GM19397 (cell line): ENCODE measurements at regions not wholly inside any gene's neighbourhood (a gene's known extent, or its start where the extent isn't known, plus 50 kb on each side); places are given as distances from the start of the nearest gene placed in this dataset.
"Not testable (repeated sequence)": the region's sequence is repeated elsewhere in the genome, so short reads cannot be mapped to it uniquely, and the experiment has no call there.

Experiments used
- ATAC-seq: cut with Tn5 transposase; IDR thresholded peaks from one replicate; pipeline ENCODE4 v1.9.1; 2021; ENCODE audit warnings: mild to moderate bottlenecking, moderate library complexity; ENCODE audit not compliant: unreplicated experiment

DNA sequence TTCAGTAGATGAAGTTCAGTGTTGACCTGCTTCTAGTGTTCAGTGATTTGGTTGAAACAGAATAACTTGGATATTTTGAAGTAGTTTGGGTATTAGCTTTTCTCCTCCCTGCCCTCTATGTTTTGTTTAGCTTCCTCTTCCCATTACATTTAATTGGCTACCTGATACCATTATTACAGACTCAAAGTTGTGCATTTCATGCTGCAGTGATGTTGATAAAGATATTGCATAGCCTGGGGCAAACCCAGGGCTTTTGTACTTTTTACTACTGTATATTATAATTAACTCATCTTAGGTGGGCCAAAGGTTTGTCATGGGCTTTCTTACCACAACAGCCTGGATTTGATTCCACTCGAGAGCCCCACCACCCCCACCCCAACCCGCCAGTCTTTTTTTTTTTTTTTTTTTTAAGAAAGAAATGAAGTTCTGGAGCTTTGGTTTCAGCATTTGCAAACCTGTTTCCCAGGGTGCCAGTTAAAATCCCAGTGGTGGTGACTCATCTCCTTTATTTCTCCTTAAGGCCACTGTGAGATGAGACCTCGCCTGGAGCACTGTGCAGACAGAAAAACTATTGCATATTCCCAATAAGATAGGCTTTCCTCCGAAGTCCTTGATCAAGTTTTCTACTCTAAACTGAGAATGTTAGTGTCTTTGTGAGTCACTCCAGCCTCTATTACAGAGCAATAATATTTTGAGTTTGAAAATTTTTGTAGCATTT, 393.7 kb upstream of the FANCL start:
- ATAC-seq: no peak

- ATAC-seq: no peak
Measured at GRCh38 chr2:58633613-58634365, 392.7 kb upstream of the FANCL start.

- no peak for ATAC-seq
Measured at GRCh38 chr2:58631986-58632385, 390.9 kb upstream of the FANCL start.

GRCh38 chr2:58629545-58630119, 388.5 kb upstream of the FANCL start:
- no peak for ATAC-seq

GRCh38 chr2:58620896-58621295, 379.8 kb upstream of the FANCL start:
- ATAC-seq: no peak

DNA sequence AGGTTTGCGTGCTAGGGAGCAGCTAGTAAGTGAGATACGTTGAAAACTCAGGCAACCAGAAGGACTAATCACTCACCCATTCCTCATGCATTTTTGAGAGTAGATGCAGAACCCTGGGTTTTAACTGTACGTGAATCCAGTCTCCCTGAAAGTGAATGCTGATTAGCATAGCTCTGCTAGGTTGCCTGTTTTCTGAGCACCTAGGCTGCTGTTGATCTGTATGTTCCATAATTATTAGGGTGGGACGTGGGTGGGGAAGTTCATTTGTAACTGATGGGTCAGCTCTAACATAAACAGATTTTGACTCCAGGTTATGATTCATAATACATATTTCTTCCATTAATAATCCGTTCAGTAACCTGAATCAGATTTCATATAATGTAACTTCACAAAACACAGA, 379.0 kb upstream of the FANCL start:
- no peak for ATAC-seq

- ATAC-seq: no peak
Measured at GRCh38 chr2:58616961-58617360, 375.8 kb upstream of the FANCL start.

GRCh38 chr2:58614219-58614618, 373.1 kb upstream of the FANCL start:
- no peak for ATAC-seq

- ATAC-seq: no peak
Measured at GRCh38 chr2:58612973-58613372, 371.8 kb upstream of the FANCL start.

DNA sequence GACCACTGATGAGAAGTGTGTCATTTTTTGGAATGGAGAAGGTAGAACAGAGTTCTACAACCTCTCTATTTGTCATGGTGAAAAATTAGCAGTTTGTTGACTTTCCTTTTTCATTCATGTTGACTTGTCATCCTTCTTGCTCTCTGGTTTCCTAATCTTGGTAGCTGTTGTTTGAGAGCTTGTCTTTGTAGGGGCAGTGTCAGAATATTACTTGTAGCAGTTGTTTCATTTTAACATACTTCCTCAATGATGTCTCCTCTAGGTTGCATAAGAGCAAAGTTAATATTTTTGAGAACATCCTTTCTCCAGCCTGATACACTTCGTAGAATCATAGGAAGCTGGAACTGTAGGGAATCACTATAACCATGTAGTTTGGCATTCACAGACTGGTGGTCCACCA, 368.2 kb upstream of the FANCL start:
- ATAC-seq: no peak

DNA sequence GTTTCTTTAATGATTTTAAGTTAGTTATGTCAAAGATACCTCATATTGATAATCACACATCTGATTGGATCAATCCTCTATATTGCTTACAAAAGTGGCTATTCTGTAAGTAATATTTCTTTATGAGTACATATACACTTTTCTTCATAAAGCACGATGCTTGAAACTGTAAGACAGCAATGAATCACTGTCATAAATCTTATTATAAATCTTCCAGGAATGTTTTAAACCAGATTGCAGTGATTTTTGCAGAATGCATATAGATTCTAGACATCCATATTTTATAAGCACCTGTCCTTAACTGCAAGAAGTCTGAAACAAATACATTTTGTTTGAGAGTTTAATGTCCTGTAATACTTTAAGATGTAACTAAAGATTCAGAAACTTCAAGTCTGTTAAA, 367.0 kb upstream of the FANCL start:
- no peak for ATAC-seq

- ATAC-seq: no peak
Measured at GRCh38 chr2:58607448-58607847, 366.3 kb upstream of the FANCL start.

- ATAC-seq: no peak
Measured at GRCh38 chr2:58606799-58607198, 365.7 kb upstream of the FANCL start.

- ATAC-seq: no peak
Measured at GRCh38 chr2:58604096-58604495, 363.0 kb upstream of the FANCL start.

- no peak for ATAC-seq
Measured at GRCh38 chr2:58601017-58601416, 359.9 kb upstream of the FANCL start.

- no peak for ATAC-seq
Measured at GRCh38 chr2:58598171-58598570, 357.0 kb upstream of the FANCL start.

GRCh38 chr2:58595714-58596113, 354.6 kb upstream of the FANCL start:
- no peak for ATAC-seq

DNA sequence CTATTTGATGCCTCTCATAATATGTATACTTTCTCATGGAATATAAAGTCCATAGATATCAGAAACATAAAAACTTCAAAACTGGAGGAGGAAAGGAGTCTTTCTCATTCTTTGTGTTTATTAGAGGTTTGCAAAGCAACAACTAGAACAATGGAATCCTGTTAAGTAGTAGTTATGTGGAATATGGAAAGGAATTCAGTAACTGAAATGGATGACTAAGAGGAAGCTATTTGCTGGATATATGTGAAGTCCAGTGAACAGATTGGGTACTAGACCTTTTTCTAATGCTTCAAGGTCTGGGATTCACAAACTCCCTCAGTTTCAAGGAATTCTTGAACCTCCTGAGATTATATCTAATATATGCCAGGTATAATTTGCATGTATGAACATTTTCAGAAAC, 353.6 kb upstream of the FANCL start:
- no peak for ATAC-seq

- ATAC-seq: no peak
Measured at GRCh38 chr2:58594175-58594574, 353.1 kb upstream of the FANCL start.

- ATAC-seq: not testable (repeated sequence)
Measured at GRCh38 chr2:58586178-58586577, 345.1 kb upstream of the FANCL start.

- no peak for ATAC-seq
Measured at GRCh38 chr2:58585233-58585632, 344.1 kb upstream of the FANCL start.

- ATAC-seq: no peak
Measured at GRCh38 chr2:58584606-58585118, 343.5 kb upstream of the FANCL start.
